HEK293T (cell line): ENCODE measurements at regions not wholly inside any gene's neighbourhood (a gene's known extent, or its start where the extent isn't known, plus 50 kb on each side); places are given as distances from the start of the nearest gene placed in this dataset.

Experiments used
- ARNT ChIP-seq: fragments of 450-650 bp; IDR thresholded peaks from 2 replicates; pipeline ENCODE4 v1.6.1; 2017; ENCODE audit warnings: mild to moderate bottlenecking
- BHLHE40 ChIP-seq: fragments of 450-650 bp; IDR thresholded peaks from 2 replicates; pipeline ENCODE4 v1.6.1; 2016; ENCODE audit warnings: mild to moderate bottlenecking, moderate library complexity, borderline replicate concordance
- HDGF ChIP-seq: fragments of 450-650 bp; IDR thresholded peaks from 2 replicates; pipeline ENCODE4 v1.6.1; 2017; ENCODE audit warnings: antibody characterized with exemption, borderline replicate concordance
- LEF1 ChIP-seq: fragments of 450-650 bp; IDR thresholded peaks from 2 replicates; pipeline ENCODE4 v1.6.1; 2017; ENCODE audit warnings: mild to moderate bottlenecking, borderline replicate concordance
- SP1 ChIP-seq: fragments of 450-650 bp; IDR thresholded peaks from 2 replicates; pipeline ENCODE4 v1.6.1; 2017
- SUZ12 ChIP-seq: fragments of 450-650 bp; IDR thresholded peaks from 2 replicates; pipeline ENCODE4 v1.6.1; 2016; ENCODE audit warnings: mild to moderate bottlenecking
- TARDBP ChIP-seq: fragments of 450-650 bp; IDR thresholded peaks from 2 replicates; pipeline ENCODE4 v1.6.1; 2016

- TF ChIP-seq SP1 (no peak), TARDBP (no peak), LEF1 (no peak), HDGF (no peak), BHLHE40 (no peak), SUZ12 (no peak), ARNT (no peak)
These were observed 82.4 kb upstream of the SELENOP start for GRCh38 chr5:42894057-42894456.
